Osteocyte (in vitro differentiated cells): ENCODE measurements at regions not wholly inside any gene's neighbourhood (a gene's known extent, or its start where the extent isn't known, plus 50 kb on each side); places are given as distances from the start of the nearest gene placed in this dataset.

Experiments used
- DNase-seq: peaks from one replicate; pipeline ENCODE4 v3.0.0; 2021; ENCODE audit warnings: mixed read lengths; ENCODE audit not compliant: unreplicated experiment; ENCODE audit errors: extremely low spot score
- H3K27ac Mint-ChIP-seq: one replicate; pipeline ENCODE4 v1.8.0; 2021; ENCODE audit warnings: mild to moderate bottlenecking, mixed read lengths; ENCODE audit not compliant: unreplicated experiment
- H3K27me3 Mint-ChIP-seq: one replicate; pipeline ENCODE4 v1.8.0; 2021; ENCODE audit warnings: mixed read lengths; ENCODE audit not compliant: unreplicated experiment
- H3K36me3 Mint-ChIP-seq: one replicate; pipeline ENCODE4 v1.8.0; 2021; ENCODE audit warnings: mixed read lengths; ENCODE audit not compliant: unreplicated experiment
- H3K4me1 Mint-ChIP-seq: one replicate; pipeline ENCODE4 v1.8.0; 2021; ENCODE audit warnings: mixed read lengths; ENCODE audit not compliant: unreplicated experiment
- H3K4me3 Mint-ChIP-seq: one replicate; pipeline ENCODE4 v1.8.0; 2021; ENCODE audit warnings: mild to moderate bottlenecking, moderate library complexity, mixed read lengths; ENCODE audit not compliant: unreplicated experiment
- H3K9me3 Mint-ChIP-seq: one replicate; pipeline ENCODE4 v1.8.0; 2021; ENCODE audit warnings: mixed read lengths; ENCODE audit not compliant: unreplicated experiment
- CTCF ChIP-seq: fragments of 200-600 bp; sonication (generic); IDR thresholded peaks from 2 replicates; pipeline ENCODE4 v1.5.0; 2021; ENCODE audit warnings: antibody characterized with exemption, mild to moderate bottlenecking, moderate library complexity

GRCh38 chr4:167787231-167787630, 305.1 kb upstream of the ANXA10 start:
- Mint-ChIP-seq H3K9me3 (no peaks in the 10 kb centered on the region), H3K36me3 (no peaks in the 10 kb centered on the region), H3K4me1 (no peaks in the 10 kb centered on the region), H3K27ac (no peak overlapping the region), H3K4me3 (no peak overlapping the region), H3K27me3 (peaks cover 15% of the 10 kb centered on the region)
- no peak for DNase-seq
- no peak for TF ChIP-seq CTCF

- H3K9me3 Mint-ChIP-seq: no peaks in the 10 kb centered on the region
- TF ChIP-seq CTCF: no peak
Observed at GRCh38 chr4:167802463-167803212, 289.7 kb upstream of the ANXA10 start.

GRCh38 chr4:167811958-167812357, 280.4 kb upstream of the ANXA10 start:
- Mint-ChIP-seq H3K4me1 (no peaks in the 10 kb centered on the region), H3K4me3 (no peak overlapping the region), H3K9me3 (peaks cover 9% of the 10 kb centered on the region), H3K27ac (no peak overlapping the region), H3K27me3 (peaks cover 15% of the 10 kb centered on the region), H3K36me3 (peaks cover 2% of the 10 kb centered on the region)
- DNase-seq: no peak
- TF ChIP-seq CTCF: no peak

More at GRCh38 chr4:167802463-167803212, 289.7 kb upstream of the ANXA10 start:
- H3K4me1 Mint-ChIP-seq: no peaks in the 10 kb centered on the region
- H3K27ac Mint-ChIP-seq: no peak overlapping the region
- no peak for DNase-seq
- peaks cover 15% of the 10 kb centered on the region for H3K27me3 Mint-ChIP-seq
- H3K4me3 Mint-ChIP-seq: no peak overlapping the region
- no peaks in the 10 kb centered on the region for H3K36me3 Mint-ChIP-seq

- H3K36me3 Mint-ChIP-seq: no peaks in the 10 kb centered on the region
- no peak for DNase-seq
- no peak overlapping the region for H3K27ac Mint-ChIP-seq
- no peak for TF ChIP-seq CTCF
- H3K4me1 Mint-ChIP-seq: no peaks in the 10 kb centered on the region
- peaks cover 2% of the 10 kb centered on the region for H3K27me3 Mint-ChIP-seq
- no peak overlapping the region for H3K4me3 Mint-ChIP-seq
- no peaks in the 10 kb centered on the region for H3K9me3 Mint-ChIP-seq
Observed at GRCh38 chr4:167826281-167826680, 266.1 kb upstream of the ANXA10 start.

GRCh38 chr4:167831855-167832254, 260.5 kb upstream of the ANXA10 start:
- Mint-ChIP-seq H3K27ac (no peak overlapping the region), H3K36me3 (no peaks in the 10 kb centered on the region), H3K4me1 (no peaks in the 10 kb centered on the region), H3K9me3 (no peaks in the 10 kb centered on the region), H3K27me3 (no peaks in the 10 kb centered on the region), H3K4me3 (no peak overlapping the region)
- no peak for TF ChIP-seq CTCF
- DNase-seq: no peak
